Esophagus muscularis mucosa (tissue), 4 donors: ENCODE measurements at regions not wholly inside any gene's neighbourhood (a gene's known extent, or its start where the extent isn't known, plus 50 kb on each side); places are given as distances from the start of the nearest gene placed in this dataset.

Experiments
- EP300 ChIP-seq: sonication (generic); formaldehyde crosslinking; IDR thresholded peaks from one replicate; pipeline ENCODE4 v1.6.1; 2017; ENCODE audit warnings: antibody characterized with exemption
- POLR2A ChIP-seq: fragments of 450-650 bp; IDR thresholded peaks from one replicate; pipeline ENCODE4 v1.6.1; 2017; ENCODE audit warnings: antibody characterized with exemption, moderate library complexity, mild to moderate bottlenecking, low read depth
- POLR2AphosphoS5 ChIP-seq, 2 donors: sonication (generic); formaldehyde crosslinking; IDR thresholded peaks; one replicate each; pipeline ENCODE4 v1.6.1; 2017; ENCODE audit warnings: antibody characterized with exemption in 2 of 2
- TF ChIP-seq, protein P1 (sequence below), 3 experiments: fragments of 200-600 bp in 2 of 3; fragments of 450-650 bp in 1 of 3; sonication (generic) in 2 of 3; IDR thresholded peaks; one replicate each; pipeline ENCODE4 v1.5.1; 2017 to 2019; ENCODE audit warnings: antibody characterized with exemption in 3 of 3, mild to moderate bottlenecking in 2 of 3, moderate library complexity in 1 of 3

GRCh38 chr15:39473298-39473947 lies 107.5 kb upstream of the THBS1 start:
- TF ChIP-seq POLR2AphosphoS5 (IDR thresholded peaks at IDR 0.05) (no peak), POLR2A (no peak), EP300 (peak; percentile 8)
- TF ChIP-seq, protein P1, sequence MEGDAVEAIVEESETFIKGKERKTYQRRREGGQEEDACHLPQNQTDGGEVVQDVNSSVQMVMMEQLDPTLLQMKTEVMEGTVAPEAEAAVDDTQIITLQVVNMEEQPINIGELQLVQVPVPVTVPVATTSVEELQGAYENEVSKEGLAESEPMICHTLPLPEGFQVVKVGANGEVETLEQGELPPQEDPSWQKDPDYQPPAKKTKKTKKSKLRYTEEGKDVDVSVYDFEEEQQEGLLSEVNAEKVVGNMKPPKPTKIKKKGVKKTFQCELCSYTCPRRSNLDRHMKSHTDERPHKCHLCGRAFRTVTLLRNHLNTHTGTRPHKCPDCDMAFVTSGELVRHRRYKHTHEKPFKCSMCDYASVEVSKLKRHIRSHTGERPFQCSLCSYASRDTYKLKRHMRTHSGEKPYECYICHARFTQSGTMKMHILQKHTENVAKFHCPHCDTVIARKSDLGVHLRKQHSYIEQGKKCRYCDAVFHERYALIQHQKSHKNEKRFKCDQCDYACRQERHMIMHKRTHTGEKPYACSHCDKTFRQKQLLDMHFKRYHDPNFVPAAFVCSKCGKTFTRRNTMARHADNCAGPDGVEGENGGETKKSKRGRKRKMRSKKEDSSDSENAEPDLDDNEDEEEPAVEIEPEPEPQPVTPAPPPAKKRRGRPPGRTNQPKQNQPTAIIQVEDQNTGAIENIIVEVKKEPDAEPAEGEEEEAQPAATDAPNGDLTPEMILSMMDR (IDR thresholded peaks at IDR 0.05) = no peak
